Brain pericyte (primary cell): ENCODE measurements at regions not wholly inside any gene's neighbourhood (a gene's known extent, or its start where the extent isn't known, plus 50 kb on each side); places are given as distances from the start of the nearest gene placed in this dataset.
"Not testable (repeated sequence)": the region's sequence is repeated elsewhere in the genome, so short reads cannot be mapped to it uniquely, and the experiment has no call there.

Experiments
- DNase-seq: peaks from one replicate; pipeline ENCODE4 v3.0.0-alpha.2; 2012; ENCODE audit warnings: low read depth, low spot score

- no peak for DNase-seq
These were observed 133.7 kb downstream of the ATL2 start for GRCh38 chr2:38243186-38243880.

- DNase-seq: no peak
These were observed 137.6 kb downstream of the ATL2 start for GRCh38 chr2:38239452-38239851.

- not testable (repeated sequence) for DNase-seq
These were observed 138.4 kb downstream of the ATL2 start for GRCh38 chr2:38238705-38239104.

- no peak for DNase-seq
These were observed 139.8 kb downstream of the ATL2 start for GRCh38 chr2:38237311-38237710.

GRCh38 chr2:38233231-38233983, 143.7 kb downstream of the ATL2 start:
- DNase-seq: no peak

- no peak for DNase-seq
These were observed 144.6 kb downstream of the ATL2 start for GRCh38 chr2:38232454-38232853.

- no peak for DNase-seq
These were observed 146.3 kb downstream of the ATL2 start for GRCh38 chr2:38230756-38231155.

GRCh38 chr2:38228753-38229152, 148.3 kb downstream of the ATL2 start:
- DNase-seq: no peak

GRCh38 chr2:38224821-38225437, 149.0 kb upstream of the CYP1B1 start:
- no peak for DNase-seq

- DNase-seq: no peak
These were observed 148.2 kb upstream of the CYP1B1 start for GRCh38 chr2:38224181-38224580.

- DNase-seq: no peak
These were observed 147.3 kb upstream of the CYP1B1 start for GRCh38 chr2:38223256-38223655.

GRCh38 chr2:38220164-38220563, 144.2 kb upstream of the CYP1B1 start:
- DNase-seq: no peak

GRCh38 chr2:38218995-38219394, 143.0 kb upstream of the CYP1B1 start:
- no peak for DNase-seq

GRCh38 chr2:38218591-38218991, 142.6 kb upstream of the CYP1B1 start:
- no peak for DNase-seq

- DNase-seq: no peak
These were observed 141.6 kb upstream of the CYP1B1 start for GRCh38 chr2:38217401-38218188.

GRCh38 chr2:38216886-38217285, 140.9 kb upstream of the CYP1B1 start:
- no peak for DNase-seq

GRCh38 chr2:38215993-38216392, 140.0 kb upstream of the CYP1B1 start:
- DNase-seq: no peak

GRCh38 chr2:38215522-38215921, 139.6 kb upstream of the CYP1B1 start:
- no peak for DNase-seq

- no peak for DNase-seq
These were observed 138.3 kb upstream of the CYP1B1 start for GRCh38 chr2:38214209-38214717.

GRCh38 chr2:38213619-38214167, 137.7 kb upstream of the CYP1B1 start:
- DNase-seq: no peak

- DNase-seq: no peak
These were observed 136.4 kb upstream of the CYP1B1 start for GRCh38 chr2:38212312-38212711.
